H1 (cell line): ENCODE measurements at regions not wholly inside any gene's neighbourhood (a gene's known extent, or its start where the extent isn't known, plus 50 kb on each side); places are given as distances from the start of the nearest gene placed in this dataset.

Experiments
- CTCF ChIA-PET: fragments of 300-600 bp; sonication (Branson Sonifier 250); formaldehyde crosslinking; loops from one replicate; lab custom pipeline; 2021; ENCODE audit not compliant: partially characterized antibody; lab: Charles Lee
- POLR2A ChIA-PET: fragments of 300-600 bp; sonication (Branson Sonifier 250); formaldehyde crosslinking; loops from one replicate; lab custom pipeline; 2021; ENCODE audit warnings: inconsistent platforms; ENCODE audit not compliant: partially characterized antibody; lab: Charles Lee
- DNase-seq, 2 experiments: peaks; one replicate each; pipeline versions ENCODE4 v3.0.0 to v3.0.0-alpha.2; 2010 to 2022; ENCODE audit warnings: low spot score in 2 of 2, low read depth in 1 of 2, mixed read lengths in 1 of 2
- FAIRE-seq: peaks from 2 replicates; lab custom pipeline; 2011; peaks lifted over from hg19 to GRCh38; lab: Jason Lieb, UNC
- H2AFZ ChIP-seq: 2 replicates; pipeline ENCODE4 v1.8.1; 2012; ENCODE audit warnings: low read length, inconsistent platforms
- H2AK5ac ChIP-seq: 2 replicates; pipeline ENCODE4 v1.6.1; 2013; ENCODE audit warnings: low read depth, low read length
- H2BK120ac ChIP-seq: replicated peaks from 2 replicates; pipeline ENCODE3; 2013; ENCODE audit warnings: low read depth, low read length, inconsistent platforms
- H2BK12ac ChIP-seq: 2 replicates; pipeline ENCODE4 v1.6.1; 2013; ENCODE audit warnings: low read depth, low read length
- H2BK15ac ChIP-seq: 2 replicates; pipeline ENCODE4 v1.6.1; 2013; ENCODE audit warnings: low read length
- H2BK20ac ChIP-seq: 2 replicates; pipeline ENCODE4 v1.6.1; 2013; ENCODE audit warnings: low read length
- H2BK5ac ChIP-seq: 2 replicates; pipeline ENCODE4 v1.6.1; 2013; ENCODE audit warnings: low read depth, low read length
- H3K14ac ChIP-seq: 2 replicates; pipeline ENCODE4 v1.6.1; 2013; ENCODE audit warnings: inconsistent platforms; ENCODE audit not compliant: insufficient read length
- H3K18ac ChIP-seq: 2 replicates; pipeline ENCODE4 v1.6.1; 2013; ENCODE audit warnings: low read length; ENCODE audit errors: extremely low read depth
- H3K23ac ChIP-seq: 2 replicates; pipeline ENCODE4 v1.6.1; 2013; ENCODE audit warnings: inconsistent platforms; ENCODE audit not compliant: insufficient read length
- H3K23me2 ChIP-seq: 2 replicates; pipeline ENCODE4 v1.6.1; 2013; ENCODE audit warnings: low read depth, low read length
- H3K27ac ChIP-seq: 2 replicates; pipeline ENCODE4 v1.6.1; 2011; ENCODE audit warnings: low read depth, low read length, inconsistent platforms
- H3K27me3 ChIP-seq, 4 experiments: replicated peaks in 1 of 4; 1 replicate in 1 of 4; 2 replicates in 3 of 4; pipeline versions ENCODE4 v1.6.1 to v1.8.1; 2011 to 2013; ENCODE audit warnings: low read length in 3 of 4, mild to moderate bottlenecking in 3 of 4, inconsistent platforms in 2 of 4, mixed read lengths in 2 of 4, moderate library complexity in 1 of 4; ENCODE audit not compliant: control insufficient read depth in 3 of 4, insufficient read depth in 3 of 4; ENCODE audit errors: extremely low read depth in 1 of 4
- H3K36me3 ChIP-seq, 4 experiments: 2 replicates each; pipeline versions ENCODE4 v1.6.1 to v1.8.1; 2011 to 2013; ENCODE audit warnings: mild to moderate bottlenecking in 4 of 4, low read length in 3 of 4, moderate library complexity in 2 of 4, control low read depth in 1 of 4, inconsistent platforms in 1 of 4; ENCODE audit not compliant: insufficient read depth in 4 of 4, control insufficient read depth in 2 of 4
- H3K4ac ChIP-seq: replicated peaks from 2 replicates; pipeline ENCODE3; 2013; ENCODE audit warnings: low read length, low read depth, mixed read lengths, inconsistent platforms; ENCODE audit not compliant: insufficient read length
- H3K4me1 ChIP-seq, 4 experiments: replicated peaks in 1 of 4; 1 replicate in 1 of 4; 2 replicates in 3 of 4; pipeline versions ENCODE4 v1.6.1 to v1.8.1; 2011 to 2013; ENCODE audit warnings: low read length in 3 of 4, inconsistent platforms in 2 of 4, mixed read lengths in 1 of 4; ENCODE audit not compliant: insufficient read depth in 4 of 4, control insufficient read depth in 3 of 4
- H3K4me2 ChIP-seq, 2 experiments: 2 replicates each; pipeline versions ENCODE4 v1.6.1 to v1.8.1; 2011 to 2013; ENCODE audit warnings: low read depth in 2 of 2, low read length in 2 of 2, control low read depth in 1 of 2, inconsistent platforms in 1 of 2, mild to moderate bottlenecking in 1 of 2; ENCODE audit not compliant: insufficient read depth in 1 of 2
- H3K4me3 ChIP-seq, 4 experiments: fragments of 200-600, 300-600 bp in 1 of 4; sonication (generic), shearing (Covaris generic), sonication (Bioruptor Twin) in 1 of 4; 2 replicates each; pipeline versions ENCODE4 v1.5.1 to v1.8.1; 2011 to 2016; ENCODE audit warnings: low read length in 4 of 4, low read depth in 3 of 4, control low read depth in 2 of 4, inconsistent platforms in 2 of 4, mild to moderate bottlenecking in 2 of 4, mixed read lengths in 1 of 4, moderate library complexity in 1 of 4; ENCODE audit not compliant: insufficient read depth in 2 of 4; ENCODE audit errors: extremely low read depth in 1 of 4
- H3K56ac ChIP-seq: replicated peaks from 2 replicates; pipeline ENCODE3; 2013; ENCODE audit warnings: low read depth, mild to moderate bottlenecking, mixed read lengths, low read length, inconsistent platforms; ENCODE audit not compliant: insufficient read length
- H3K79me1 ChIP-seq: 2 replicates; pipeline ENCODE4 v1.6.1; 2013; ENCODE audit warnings: low read depth, low read length, control low read depth
- H3K79me2 ChIP-seq, 2 experiments: 2 replicates each; pipeline versions ENCODE4 v1.6.1 to v1.8.1; 2012 to 2013; ENCODE audit warnings: low read length in 2 of 2, mild to moderate bottlenecking in 2 of 2, inconsistent platforms in 1 of 2; ENCODE audit not compliant: insufficient read depth in 2 of 2, control insufficient read depth in 1 of 2
- H3K9ac ChIP-seq, 4 experiments: replicated peaks in 1 of 4; 1 replicate in 1 of 4; 2 replicates in 3 of 4; pipeline versions ENCODE4 v1.6.1 to v1.8.1; 2011 to 2013; ENCODE audit warnings: low read depth in 3 of 4, low read length in 3 of 4, control low read depth in 2 of 4, mild to moderate bottlenecking in 2 of 4, moderate library complexity in 2 of 4, inconsistent platforms in 1 of 4; ENCODE audit errors: extremely low read depth in 1 of 4
- H3K9me3 ChIP-seq, 2 experiments: 2 replicates each; pipeline versions ENCODE4 v1.6.1 to v1.8.1; 2012 to 2013; ENCODE audit warnings: mild to moderate bottlenecking in 2 of 2, moderate library complexity in 2 of 2, control low read depth in 1 of 2, inconsistent platforms in 1 of 2, low read depth in 1 of 2, low read length in 1 of 2, mixed read lengths in 1 of 2; ENCODE audit not compliant: insufficient read depth in 2 of 2
- H4K20me1 ChIP-seq, 2 experiments: replicated peaks in 1 of 2; 2 replicates each; pipeline versions ENCODE3 to v1.8.1; 2011 to 2013; ENCODE audit warnings: inconsistent platforms in 2 of 2, low read length in 2 of 2, mild to moderate bottlenecking in 1 of 2; ENCODE audit not compliant: insufficient read depth in 2 of 2, control insufficient read depth in 1 of 2
- H4K5ac ChIP-seq: 2 replicates; pipeline ENCODE4 v1.6.1; 2013; ENCODE audit warnings: low read length, low read depth, mixed read lengths, inconsistent platforms; ENCODE audit not compliant: insufficient read length
- H4K8ac ChIP-seq: 2 replicates; pipeline ENCODE4 v1.8.0; 2013; ENCODE audit warnings: mild to moderate bottlenecking, moderate library complexity, low read length, inconsistent platforms; ENCODE audit not compliant: insufficient read depth; ENCODE audit errors: extremely low read depth
- H4K91ac ChIP-seq: replicated peaks from 2 replicates; pipeline ENCODE3; 2013; ENCODE audit warnings: low read length, mixed read lengths, inconsistent platforms; ENCODE audit not compliant: insufficient read length
- ATF2 ChIP-seq: IDR thresholded peaks from 2 replicates; pipeline ENCODE4 v1.6.1; 2012; ENCODE audit warnings: low read length, inconsistent platforms
- BACH1 ChIP-seq: IDR thresholded peaks from 2 replicates; pipeline ENCODE4 v1.6.1; 2012; ENCODE audit warnings: low read length, improper control_type of control experiment
- BCL11A ChIP-seq, 2 experiments: IDR thresholded peaks; one replicate each; pipeline ENCODE4 v1.6.1; 2011; ENCODE audit warnings: low read depth in 2 of 2, low read length in 2 of 2, mild to moderate bottlenecking in 2 of 2
- CREB1 ChIP-seq: IDR thresholded peaks from 2 replicates; pipeline ENCODE4 v1.6.1; 2012; ENCODE audit warnings: inconsistent platforms
- E2F6 ChIP-seq: IDR thresholded peaks from 2 replicates; pipeline ENCODE4 v1.6.1; 2012; ENCODE audit warnings: inconsistent platforms
- EP300 ChIP-seq, 2 experiments: IDR thresholded peaks; 1 replicate in 1 of 2; 2 replicates in 1 of 2; pipeline ENCODE4 v1.6.1; 2011 to 2012; ENCODE audit warnings: low read depth in 2 of 2, low read length in 2 of 2, mild to moderate bottlenecking in 2 of 2, borderline replicate concordance in 1 of 2, inconsistent platforms in 1 of 2, moderate library complexity in 1 of 2
- POLR2A ChIP-seq, 2 experiments: IDR thresholded peaks; 1 replicate in 1 of 2; 2 replicates in 1 of 2; pipeline ENCODE4 v1.6.1; 2011; ENCODE audit warnings: low read depth in 2 of 2, low read length in 2 of 2, mild to moderate bottlenecking in 2 of 2; ENCODE audit errors: control extremely low read depth in 1 of 2
- SIN3A ChIP-seq, 2 experiments: IDR thresholded peaks in 1 of 2; conservative IDR thresholded peaks in 1 of 2; 2 replicates each; pipeline ENCODE4 v1.6.1; 2011 to 2012; ENCODE audit warnings: low read length in 2 of 2, improper control_type of control experiment in 1 of 2, low read depth in 1 of 2, mild to moderate bottlenecking in 1 of 2
- TAF1 ChIP-seq: IDR thresholded peaks from 2 replicates; pipeline ENCODE4 v1.6.1; 2011; ENCODE audit warnings: mild to moderate bottlenecking, low read depth, low read length
- TCF12 ChIP-seq: IDR thresholded peaks from 2 replicates; pipeline ENCODE4 v1.6.1; 2011; ENCODE audit warnings: low read depth, mild to moderate bottlenecking, low read length
- USF2 ChIP-seq: IDR thresholded peaks from 2 replicates; pipeline ENCODE4 v1.6.1; 2011; ENCODE audit warnings: low read length, improper control_type of control experiment
- ZNF274 ChIP-seq: IDR thresholded peaks from 2 replicates; pipeline ENCODE4 v1.7.0; 2012; ENCODE audit warnings: low read length, borderline replicate concordance; ENCODE audit errors: extremely low read depth
- WGBS, 2 experiments: shearing (Covaris generic) in 1 of 2; methylation state at CpG; one replicate each; pipeline versions ENCODE4 v1.1.6 to v1.1.7; 2013 to 2015; ENCODE audit warnings: low lambda C conversion rate in 2 of 2, mixed read lengths in 2 of 2, inconsistent platforms in 1 of 2, low coverage in 1 of 2, missing lambda C conversion rate in 1 of 2; ENCODE audit not compliant: insufficient replicate concordance in 2 of 2, insufficient coverage in 1 of 2, insufficient read length in 1 of 2; ENCODE audit errors: extremely low coverage in 1 of 2, missing lambda C conversion rate in 1 of 2; 5-methylcytosine and 5-hydroxymethylcytosine counted together

GRCh38 chr4:188783175-188783574 is 643.9 kb downstream of the TRIML1 start:
- H3K27me3 ChIP-seq = no peaks in the 10 kb centered on the region
- H2BK20ac ChIP-seq = no peak overlapping the region
- no peaks in the 10 kb centered on the region for H3K79me2 ChIP-seq
- H3K14ac ChIP-seq = no peak overlapping the region
- no peak overlapping the region for H2BK15ac ChIP-seq
- H3K4me2 ChIP-seq = no peak overlapping the region
- H3K9ac ChIP-seq = no peak overlapping the region
- 91% methylated on average over 4 of the region's 4 CpGs; no CpG with 5 or more reads in 1 of the 2 experiments for WGBS, 2 experiments
- H3K18ac ChIP-seq = no peak overlapping the region
- no peak overlapping the region for H3K23ac ChIP-seq
- H2BK120ac ChIP-seq = no peak overlapping the region
- H3K23me2 ChIP-seq = no peaks in the 10 kb centered on the region
- H3K4me3 ChIP-seq = no peak overlapping the region
- H3K9me3 ChIP-seq = no peaks in the 10 kb centered on the region
- H4K5ac ChIP-seq = no peak overlapping the region
- H4K91ac ChIP-seq = no peak overlapping the region
- no peak for FAIRE-seq
- no peaks in the 10 kb centered on the region for H3K79me1 ChIP-seq
- POLR2A ChIA-PET = no interaction called here
- DNase-seq = no peak
- H3K56ac ChIP-seq = no peak overlapping the region
- CTCF ChIA-PET = interaction anchor here (0.7 to 2.6 kb wide), 11 partner anchors 8 to 1010 kb away, joined by 3 to 11 read pairs (median 4); no protein-coding TSS in a partner anchor
- no peak overlapping the region for H4K8ac ChIP-seq
- no peaks in the 10 kb centered on the region for H3K4me1 ChIP-seq
- 0 out of 2 replicates have a peak overlapping the region, but pooled peaks have one; percentile 28 for H2AFZ ChIP-seq
- no peak overlapping the region for H2BK12ac ChIP-seq
- no peak overlapping the region for H3K27ac ChIP-seq
- no peaks in the 10 kb centered on the region for H4K20me1 ChIP-seq
- H3K4ac ChIP-seq = no peak overlapping the region
- no peak overlapping the region for H2AK5ac ChIP-seq
- no peak overlapping the region for H2BK5ac ChIP-seq
- H3K36me3 ChIP-seq = no peaks in the 10 kb centered on the region; a peak in 1 of 8 replicates
- TF ChIP-seq CREB1 (no peak), BACH1 (no peak), POLR2A (IDR thresholded peaks at IDR 0.05; ENCODE audit: control extremely low read depth in 1 of 2, low read depth in 2 of 2, low read length in 2 of 2) (no peak), USF2 (no peak), SIN3A (conservative IDR thresholded peaks at IDR 0.05 in 1 of 2, IDR thresholded peaks at IDR 0.05 in 1 of 2; ENCODE audit: low read depth in 1 of 2, low read length in 2 of 2) (no peak), BCL11A (IDR thresholded peaks at IDR 0.05; ENCODE audit: low read depth in 2 of 2, low read length in 2 of 2) (no peak), ZNF274 (no peak), E2F6 (no peak), TCF12 (no peak), ATF2 (no peak), TAF1 (no peak), EP300 (IDR thresholded peaks at IDR 0.05; ENCODE audit: borderline replicate concordance in 1 of 2, low read depth in 2 of 2, low read length in 2 of 2) (no peak)
